ENCODE measurements at regions not wholly inside any gene's neighbourhood (a gene's known extent, or its start where the extent isn't known, plus 50 kb on each side); places are given as distances from the start of the nearest gene placed in this dataset.

- Histone ChIP-seq H4K5ac (ENCODE audit: low read depth, low read length) (no peak overlapping the region), H4K8ac (ENCODE audit: low read depth in 2 of 2, low read length in 2 of 2) (no peak overlapping the region), H2AFZ (replicated peaks; ENCODE audit: low read length, poor library complexity) (no peak overlapping the region), H3K9ac (ENCODE audit: low read depth, low read length) (no peak overlapping the region), H3K9me3 (ENCODE audit: control insufficient read depth, insufficient read depth, low read length) (no peaks in the 10 kb centered on the region; the same call in 1 of the 2 replicates), H4K20me1 (ENCODE audit: insufficient read depth, low read length) (no peaks in the 10 kb centered on the region), H2AK9ac (replicated peaks; ENCODE audit: low read depth, low read length, poor library complexity) (no peak overlapping the region), H2BK120ac (ENCODE audit: low read depth, low read length) (no peak overlapping the region), H3K4me3 (ENCODE audit: insufficient read depth, low read depth, low read length) (no peak overlapping the region), H4K91ac (ENCODE audit: insufficient read depth, low read depth, low read length) (no peak overlapping the region), H2BK20ac (ENCODE audit: low read depth, low read length) (no peak overlapping the region), H2BK15ac (ENCODE audit: low read depth, low read length) (no peak overlapping the region), H3K27me3 (ENCODE audit: control insufficient read depth, insufficient read depth, low read length) (peaks cover 5% of the 10 kb centered on the region), H3K18ac (ENCODE audit: low read depth, low read length) (no peak overlapping the region), H3K36me3 (ENCODE audit: control insufficient read depth, insufficient read depth, low read length) (no peaks in the 10 kb centered on the region), H3K4ac (ENCODE audit: low read depth, low read length) (no peak overlapping the region), H3K79me1 (ENCODE audit: low read depth in 1 of 2, low read length in 2 of 2) (no peaks in the 10 kb centered on the region), H3K27ac (ENCODE audit: insufficient read depth, low read length) (no peak overlapping the region), H3K14ac (replicated peaks; ENCODE audit: low read depth, low read length) (no peak overlapping the region), H2AK5ac (ENCODE audit: low read depth, low read length) (no peak overlapping the region), H3K4me1 (ENCODE audit: control insufficient read depth, insufficient read depth, low read length) (no peaks in the 10 kb centered on the region), H3K9me1 (ENCODE audit: insufficient read depth, low read length) (no peaks in the 10 kb centered on the region), H3K23ac (ENCODE audit: low read depth, low read length) (no peak overlapping the region), H3K4me2 (ENCODE audit: low read depth, low read length) (no peak overlapping the region), H3K56ac (ENCODE audit: extremely low read depth, insufficient read depth, low read length) (no peak overlapping the region), H2BK5ac (ENCODE audit: low read depth, low read length, poor library complexity, severe bottlenecking) (no peak overlapping the region)
- ChIA-PET CTCF (no interaction called here), POLR2A (ENCODE audit: unreplicated experiment) (no interaction called here)
- DNase-seq (no peak), ATAC-seq (ENCODE audit: low read depth) (no peak)
- no CpG with 5 or more reads among the region's 3 CpGs for WGBS, 2 experiments (ENCODE audit: extremely low coverage in 2 of 2, insufficient read length in 1 of 2)
- dilution Hi-C loops (cut with HindIII; ENCODE audit: low sequenced_read_pairs, unreplicated experiment) (no loop called here), in situ Hi-C loops (cut with MboI; ENCODE audit: low sequenced_read_pairs) (no loop called here), intact Hi-C loops (cut with micrococcal nuclease) (no loop called here)
- no TSS peak for BruUV-seq (replicated peaks)
- TF ChIP-seq MAZ (IDR thresholded peaks at IDR 0.05; ENCODE audit: borderline replicate concordance, low read depth, low read length) (no peak), CTCF (conservative IDR thresholded peaks at IDR 0.05; ENCODE audit: low read depth, low read length) (no peak), POLR2A (IDR thresholded peaks at IDR 0.05; ENCODE audit: low read depth, low read length) (no peak), CHD1 (IDR thresholded peaks at IDR 0.05; ENCODE audit: low read depth, low read length) (no peak), CEBPB (IDR thresholded peaks at IDR 0.05; ENCODE audit: low read depth, low read length) (no peak), SMC3 (IDR thresholded peaks at IDR 0.05; ENCODE audit: low read depth, low read length) (no peak), RFX5 (IDR thresholded peaks at IDR 0.05; ENCODE audit: low read depth, low read length) (no peak), MXI1 (IDR thresholded peaks at IDR 0.05; ENCODE audit: borderline replicate concordance, low read depth, low read length) (no peak), BHLHE40 (IDR thresholded peaks at IDR 0.05; ENCODE audit: low read depth, low read length) (no peak), MAFK (IDR thresholded peaks at IDR 0.05; ENCODE audit: low read depth, low read length) (no peak), RCOR1 (IDR thresholded peaks at IDR 0.05; ENCODE audit: insufficient replicate concordance, low read length) (no peak), RAD21 (IDR thresholded peaks at IDR 0.05; ENCODE audit: low read length) (no peak), NFE2L2 (IDR thresholded peaks at IDR 0.05; ENCODE audit: low read depth, low read length) (no peak), FOS (IDR thresholded peaks at IDR 0.05; ENCODE audit: low read depth, low read length) (no peak)
- TF ChIP-seq, protein P1, sequence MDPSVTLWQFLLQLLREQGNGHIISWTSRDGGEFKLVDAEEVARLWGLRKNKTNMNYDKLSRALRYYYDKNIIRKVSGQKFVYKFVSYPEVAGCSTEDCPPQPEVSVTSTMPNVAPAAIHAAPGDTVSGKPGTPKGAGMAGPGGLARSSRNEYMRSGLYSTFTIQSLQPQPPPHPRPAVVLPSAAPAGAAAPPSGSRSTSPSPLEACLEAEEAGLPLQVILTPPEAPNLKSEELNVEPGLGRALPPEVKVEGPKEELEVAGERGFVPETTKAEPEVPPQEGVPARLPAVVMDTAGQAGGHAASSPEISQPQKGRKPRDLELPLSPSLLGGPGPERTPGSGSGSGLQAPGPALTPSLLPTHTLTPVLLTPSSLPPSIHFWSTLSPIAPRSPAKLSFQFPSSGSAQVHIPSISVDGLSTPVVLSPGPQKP (IDR thresholded peaks at IDR 0.05; ENCODE audit: borderline replicate concordance, low read depth, low read length), result no peak
- TF ChIP-seq, protein P2, sequence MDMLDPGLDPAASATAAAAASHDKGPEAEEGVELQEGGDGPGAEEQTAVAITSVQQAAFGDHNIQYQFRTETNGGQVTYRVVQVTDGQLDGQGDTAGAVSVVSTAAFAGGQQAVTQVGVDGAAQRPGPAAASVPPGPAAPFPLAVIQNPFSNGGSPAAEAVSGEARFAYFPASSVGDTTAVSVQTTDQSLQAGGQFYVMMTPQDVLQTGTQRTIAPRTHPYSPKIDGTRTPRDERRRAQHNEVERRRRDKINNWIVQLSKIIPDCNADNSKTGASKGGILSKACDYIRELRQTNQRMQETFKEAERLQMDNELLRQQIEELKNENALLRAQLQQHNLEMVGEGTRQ (IDR thresholded peaks at IDR 0.05; ENCODE audit: low read depth, low read length), result no peak
Measured at GRCh38 chr12:23029185-23029584, 404.2 kb downstream of the ETNK1 start.
